ENCODE measurements at regions not wholly inside any gene's neighbourhood (a gene's known extent, or its start where the extent isn't known, plus 50 kb on each side); places are given as distances from the start of the nearest gene placed in this dataset.

- peaks cover 14 to 19% of the 10 kb centered on the region in 2 donors for H3K9me3 Mint-ChIP-seq
- DNase-seq (ENCODE audit: low spot score in 2 of 2) (no peak), ATAC-seq (no peak)
- peaks cover 0 to 4% of the 10 kb centered on the region in 2 donors for H3K36me3 Mint-ChIP-seq
- no peak overlapping the region for H3K27ac Mint-ChIP-seq
These were observed 113.9 kb upstream of the BRINP1 start for GRCh38 chr9:119483153-119483552.

- H3K36me3 Mint-ChIP-seq = no peaks in the 10 kb centered on the region
- ATAC-seq (no peak), DNase-seq (ENCODE audit: low spot score in 2 of 2) (no peak)
- peaks cover 5% of the 10 kb centered on the region in 2 donors for H3K9me3 Mint-ChIP-seq
- H3K27ac Mint-ChIP-seq = no peak overlapping the region
These were observed 108.0 kb upstream of the BRINP1 start for GRCh38 chr9:119477197-119477596.

- DNase-seq (ENCODE audit: low spot score in 2 of 2) (no peak), ATAC-seq (no peak)
- Mint-ChIP-seq H3K36me3 (no peaks in the 10 kb centered on the region), H3K9me3 (peaks cover 11 to 21% of the 10 kb centered on the region in 2 donors), H3K27ac (no peak overlapping the region)
These were observed 88.8 kb upstream of the BRINP1 start for GRCh38 chr9:119458068-119458467.

GRCh38 chr9:119453980-119454379, 84.7 kb upstream of the BRINP1 start:
- ATAC-seq (no peak), DNase-seq (ENCODE audit: low spot score in 2 of 2) (no peak)
- Mint-ChIP-seq H3K36me3 (no peaks in the 10 kb centered on the region), H3K27ac (no peak overlapping the region), H3K9me3 (peaks cover 22 to 24% of the 10 kb centered on the region in 2 donors)

GRCh38 chr9:119453490-119453911, 84.3 kb upstream of the BRINP1 start:
- Mint-ChIP-seq H3K9me3 (peaks cover 22 to 24% of the 10 kb centered on the region in 2 donors), H3K27ac (no peak overlapping the region), H3K36me3 (no peaks in the 10 kb centered on the region)
- ATAC-seq = no peak
- DNase-seq (ENCODE audit: low spot score in 2 of 2) = no peak

GRCh38 chr9:119451426-119451825, 82.2 kb upstream of the BRINP1 start:
- Mint-ChIP-seq H3K36me3 (no peaks in the 10 kb centered on the region), H3K9me3 (peaks cover 17 to 24% of the 10 kb centered on the region in 2 donors), H3K27ac (no peak overlapping the region)
- ATAC-seq = no peak
- DNase-seq (ENCODE audit: low spot score in 2 of 2) = no peak

GRCh38 chr9:119443179-119443578, 73.9 kb upstream of the BRINP1 start:
- H3K36me3 Mint-ChIP-seq = peaks cover 0 to 5% of the 10 kb centered on the region in 2 donors
- no peak for DNase-seq (ENCODE audit: low spot score in 2 of 2)
- no peak for ATAC-seq

GRCh38 chr9:119441832-119442231, 72.6 kb upstream of the BRINP1 start:
- Mint-ChIP-seq H3K36me3 (peaks cover 0 to 5% of the 10 kb centered on the region in 2 donors), H3K9me3 (peaks cover 10 to 14% of the 10 kb centered on the region in 2 donors), H3K27ac (no peak overlapping the region)
- DNase-seq (ENCODE audit: low spot score in 2 of 2) (no peak), ATAC-seq (no peak)

More at GRCh38 chr9:119443179-119443578, 73.9 kb upstream of the BRINP1 start:
- H3K9me3 Mint-ChIP-seq = peaks cover 10 to 12% of the 10 kb centered on the region in 2 donors
- no peak overlapping the region for H3K27ac Mint-ChIP-seq

GRCh38 chr9:119441338-119441737, 72.1 kb upstream of the BRINP1 start:
- DNase-seq (ENCODE audit: low spot score in 2 of 2) (no peak), ATAC-seq (no peak)
- Mint-ChIP-seq H3K9me3 (peaks cover 10 to 14% of the 10 kb centered on the region in 2 donors), H3K27ac (no peak overlapping the region), H3K36me3 (peaks cover 0 to 5% of the 10 kb centered on the region in 2 donors)

GRCh38 chr9:119436261-119436660, 67.0 kb upstream of the BRINP1 start:
- peaks cover 11 to 14% of the 10 kb centered on the region in 2 donors for H3K9me3 Mint-ChIP-seq
- H3K36me3 Mint-ChIP-seq = no peaks in the 10 kb centered on the region
- no peak for DNase-seq (ENCODE audit: low spot score in 2 of 2)
- ATAC-seq = no peak
- no peak overlapping the region for H3K27ac Mint-ChIP-seq

- DNase-seq (ENCODE audit: low spot score in 2 of 2) (no peak), ATAC-seq (no peak)
- no peak overlapping the region for H3K27ac Mint-ChIP-seq
- H3K9me3 Mint-ChIP-seq = peaks cover 9 to 11% of the 10 kb centered on the region in 2 donors
- H3K36me3 Mint-ChIP-seq = no peaks in the 10 kb centered on the region
These were observed 65.8 kb upstream of the BRINP1 start for GRCh38 chr9:119435076-119435475.

- DNase-seq (ENCODE audit: low spot score in 2 of 2) (no peak), ATAC-seq (no peak)
- H3K36me3 Mint-ChIP-seq = no peaks in the 10 kb centered on the region
- H3K27ac Mint-ChIP-seq = no peak overlapping the region
- H3K9me3 Mint-ChIP-seq = peaks cover 0 to 7% of the 10 kb centered on the region in 2 donors
These were observed 63.2 kb upstream of the BRINP1 start for GRCh38 chr9:119432428-119432827.

GRCh38 chr9:119429302-119429701, 60.1 kb upstream of the BRINP1 start:
- Mint-ChIP-seq H3K36me3 (no peaks in the 10 kb centered on the region), H3K9me3 (peaks cover 0 to 8% of the 10 kb centered on the region in 2 donors), H3K27ac (no peak overlapping the region)
- ATAC-seq (no peak), DNase-seq (ENCODE audit: low spot score in 2 of 2) (no peak)

- Mint-ChIP-seq H3K9me3 (peaks cover 3 to 5% of the 10 kb centered on the region in 2 donors), H3K27ac (no peak overlapping the region), H3K36me3 (no peaks in the 10 kb centered on the region)
- no peak for ATAC-seq
- no peak for DNase-seq (ENCODE audit: low spot score in 2 of 2)
These were observed 51.0 kb upstream of the BRINP1 start for GRCh38 chr9:119420231-119420630.
